HepG2 (cell line): ENCODE measurements at regions not wholly inside any gene's neighbourhood (a gene's known extent, or its start where the extent isn't known, plus 50 kb on each side); places are given as distances from the start of the nearest gene placed in this dataset.
A peak's percentile ranks its signal among the peaks of the same experiment; 100 is the strongest.

Source experiments
- CEBPB ChIP-seq: IDR thresholded peaks from 2 replicates; pipeline ENCODE4 v1.6.1; 2011; ENCODE audit warnings: low read depth, low read length, improper control_type of control experiment, borderline replicate concordance
- DRAP1 ChIP-seq: IDR thresholded peaks from 2 replicates; pipeline ENCODE4 v1.6.1; 2016; ENCODE audit warnings: missing genetic modification reagents, missing compliant biosample characterization
- E2F2 ChIP-seq: sonication (generic); formaldehyde crosslinking; IDR thresholded peaks from 2 replicates; pipeline ENCODE4 v1.4.0; 2020; ENCODE audit warnings: missing genetic modification reagents, borderline replicate concordance
- EHMT2 ChIP-seq: fragments of 200-600 bp; sonication (generic); IDR thresholded peaks from 2 replicates; pipeline ENCODE4 v1.7.0; 2017; ENCODE audit warnings: antibody characterized with exemption, low read depth, low read length, borderline replicate concordance
- FOSL1 ChIP-seq: sonication (generic); formaldehyde crosslinking; IDR thresholded peaks from 2 replicates; pipeline ENCODE4 v1.9.0; 2021; ENCODE audit warnings: missing genetic modification reagents, borderline replicate concordance
- FOSL2 ChIP-seq: sonication (generic); formaldehyde crosslinking; IDR thresholded peaks from 2 replicates; pipeline ENCODE4 v1.4.0; 2020; ENCODE audit warnings: missing genetic modification reagents
- HDAC2 ChIP-seq: sonication (generic); formaldehyde crosslinking; IDR thresholded peaks from 2 replicates; pipeline ENCODE4 v1.4.0; 2020; ENCODE audit warnings: missing genetic modification reagents
- HNF4A ChIP-seq: sonication (generic); formaldehyde crosslinking; IDR thresholded peaks from 2 replicates; pipeline ENCODE4 v1.4.0; 2020; ENCODE audit warnings: missing genetic modification reagents
- NCOA2 ChIP-seq: sonication (generic); formaldehyde crosslinking; IDR thresholded peaks from 2 replicates; pipeline ENCODE4 v1.8.0; 2022; ENCODE audit warnings: inconsistent platforms
- PLRG1 ChIP-seq: fragments of 450-650 bp; conservative IDR thresholded peaks from 2 replicates; pipeline ENCODE4 v1.6.1; 2016
- POGK ChIP-seq: sonication (generic); formaldehyde crosslinking; conservative IDR thresholded peaks from 2 replicates; pipeline ENCODE4 v1.8.0; 2022; ENCODE audit warnings: mild to moderate bottlenecking, moderate library complexity, missing genetic modification reagents
- POLR2A ChIP-seq, 2 experiments: IDR thresholded peaks; 2 replicates each; pipeline ENCODE4 v1.6.1; 2011; ENCODE audit warnings: low read depth in 2 of 2, low read length in 2 of 2, mild to moderate bottlenecking in 1 of 2, moderate library complexity in 1 of 2; ENCODE audit not compliant: insufficient read depth in 1 of 2
- PRDM4 ChIP-seq: sonication (generic); formaldehyde crosslinking; IDR thresholded peaks from 2 replicates; pipeline ENCODE4 v1.9.0; 2021; ENCODE audit warnings: missing genetic modification reagents, borderline replicate concordance
- RAD21 ChIP-seq: fragments of 450-650 bp; formaldehyde crosslinking; IDR thresholded peaks from 2 replicates; pipeline ENCODE4 v1.5.0; 2020; ENCODE audit warnings: mild to moderate bottlenecking
- RFX5 ChIP-seq: IDR thresholded peaks from 2 replicates; pipeline ENCODE4 v1.6.1; 2011; ENCODE audit warnings: low read depth, low read length, improper control_type of control experiment
- SMAD9 ChIP-seq: sonication (generic); formaldehyde crosslinking; IDR thresholded peaks from 2 replicates; pipeline ENCODE4 v1.5.1; 2020; ENCODE audit warnings: mild to moderate bottlenecking, missing genetic modification reagents
- TAF1 ChIP-seq: sonication (generic); formaldehyde crosslinking; IDR thresholded peaks from 2 replicates; pipeline ENCODE4 v1.4.0; 2020; ENCODE audit warnings: missing genetic modification reagents
- U2AF1 ChIP-seq: fragments of 200-400 bp; formaldehyde crosslinking; optimal IDR thresholded peaks from 2 replicates; pipeline ENCODE3; 2017; ENCODE audit warnings: mild to moderate bottlenecking, low read depth, low read length
- ZBTB33 ChIP-seq: sonication (generic); formaldehyde crosslinking; IDR thresholded peaks from 2 replicates; pipeline ENCODE4 v1.4.0; 2020; ENCODE audit warnings: missing genetic modification reagents
- ZFAT ChIP-seq: sonication (generic); formaldehyde crosslinking; conservative IDR thresholded peaks from 2 replicates; pipeline ENCODE4 v1.8.1; 2023; ENCODE audit warnings: missing genetic modification reagents, inconsistent platforms
- ZNF234 ChIP-seq: sonication (generic); formaldehyde crosslinking; conservative IDR thresholded peaks from 2 replicates; pipeline ENCODE4 v1.5.1; 2020; ENCODE audit warnings: mild to moderate bottlenecking, missing genetic modification reagents
- ZNF335 ChIP-seq: sonication (generic); formaldehyde crosslinking; IDR thresholded peaks from 2 replicates; pipeline ENCODE4 v1.4.0; 2020; ENCODE audit warnings: missing genetic modification reagents
- ZNF446 ChIP-seq: sonication (generic); formaldehyde crosslinking; IDR thresholded peaks from 2 replicates; pipeline ENCODE4 v1.5.0; 2020; ENCODE audit warnings: mild to moderate bottlenecking, missing genetic modification reagents
- ZNF589 ChIP-seq: sonication (generic); formaldehyde crosslinking; conservative IDR thresholded peaks from 2 replicates; pipeline ENCODE4 v1.8.0; 2022; ENCODE audit warnings: mild to moderate bottlenecking, moderate library complexity, missing genetic modification reagents

GRCh38 chr10:58994226-58995057, 182.0 kb upstream of the PHYHIPL start (continued):
- TF ChIP-seq CEBPB (peak; percentile 100), FOSL1 (CRISPR knock-in tag) (no peak), E2F2 (CRISPR knock-in tag) (no peak), U2AF1 (no peak), ZNF335 (CRISPR knock-in tag) (no peak), ZNF589 (CRISPR knock-in tag) (no peak), SMAD9 (CRISPR knock-in tag) (no peak), ZBTB33 (CRISPR knock-in tag) (no peak), ZNF446 (CRISPR knock-in tag) (no peak), POLR2A (IDR thresholded peaks at IDR 0.05; ENCODE audit: insufficient read depth in 1 of 2, low read depth in 2 of 2, low read length in 2 of 2) (0 out of 4 replicates have a peak, but pooled peaks have one; percentile 17 to 42), HDAC2 (CRISPR knock-in tag) (peak; percentile 52; the same call in 1 of the 2 replicates), HNF4A (peak; percentile 89), RFX5 (no peak), PRDM4 (no peak), FOSL2 (CRISPR knock-in tag) (peak; percentile 81), ZFAT (no peak), PLRG1 (no peak), NCOA2 (peak; percentile 78), TAF1 (CRISPR knock-in tag) (no peak), RAD21 (CRISPR knock-in tag) (no peak), DRAP1 (CRISPR knock-in tag) (peak; percentile 43; the same call in 1 of the 2 replicates), POGK (CRISPR knock-in tag) (no peak), EHMT2 (peak; percentile 51; the same call in 1 of the 2 replicates), ZNF234 (no peak)
